Ectodermal cell (in vitro differentiated cells): ENCODE measurements at regions not wholly inside any gene's neighbourhood (a gene's known extent, or its start where the extent isn't known, plus 50 kb on each side); places are given as distances from the start of the nearest gene placed in this dataset.
"Not testable (repeated sequence)": the region's sequence is repeated elsewhere in the genome, so short reads cannot be mapped to it uniquely, and the experiment has no call there.

ENCODE experiments used
- H3K27ac ChIP-seq: 2 replicates; pipeline ENCODE4 v1.7.0; 2013; ENCODE audit warnings: mild to moderate bottlenecking, low read depth, low read length; ENCODE audit not compliant: insufficient read depth, poor library complexity, severe bottlenecking
- H3K27me3 ChIP-seq: 2 replicates; pipeline ENCODE4 v1.7.0; 2013; ENCODE audit warnings: mild to moderate bottlenecking, low read length; ENCODE audit not compliant: insufficient read depth, control insufficient read depth, poor library complexity, severe bottlenecking
- H3K36me3 ChIP-seq: one replicate; pipeline ENCODE4 v1.7.0; 2013; ENCODE audit warnings: low read length; ENCODE audit not compliant: control insufficient read depth, insufficient read depth
- H3K4me1 ChIP-seq: one replicate; pipeline ENCODE4 v1.7.0; 2013; ENCODE audit warnings: low read length; ENCODE audit not compliant: control insufficient read depth, insufficient read depth
- H3K4me3 ChIP-seq: 2 replicates; pipeline ENCODE4 v1.7.0; 2013; ENCODE audit warnings: low read depth, low read length, control low read depth; ENCODE audit not compliant: insufficient read depth
- H3K9me3 ChIP-seq: 2 replicates; pipeline ENCODE4 v1.7.0; 2013; ENCODE audit warnings: mild to moderate bottlenecking, low read length, moderate library complexity; ENCODE audit not compliant: control insufficient read depth
- WGBS, 2 experiments: methylation state at CpG; one replicate each; pipeline ENCODE4 v1.1.7; 2013; ENCODE audit warnings: missing lambda C conversion rate in 2 of 2; 5-methylcytosine and 5-hydroxymethylcytosine counted together

GRCh38 chr3:168812234-168812633, 716.5 kb upstream of the GOLIM4 start:
- 3 to 6% methylated on average over 3 of the region's 3 CpGs for WGBS, 2 experiments
- no peaks in the 10 kb centered on the region for H3K27me3 ChIP-seq
- H3K9me3 ChIP-seq: no peaks in the 10 kb centered on the region
- H3K27ac ChIP-seq: peak overlapping the region; percentile 37
- H3K36me3 ChIP-seq: no peaks in the 10 kb centered on the region
- no peak overlapping the region for H3K4me3 ChIP-seq
- H3K4me1 ChIP-seq: peaks cover 34% of the 10 kb centered on the region

DNA sequence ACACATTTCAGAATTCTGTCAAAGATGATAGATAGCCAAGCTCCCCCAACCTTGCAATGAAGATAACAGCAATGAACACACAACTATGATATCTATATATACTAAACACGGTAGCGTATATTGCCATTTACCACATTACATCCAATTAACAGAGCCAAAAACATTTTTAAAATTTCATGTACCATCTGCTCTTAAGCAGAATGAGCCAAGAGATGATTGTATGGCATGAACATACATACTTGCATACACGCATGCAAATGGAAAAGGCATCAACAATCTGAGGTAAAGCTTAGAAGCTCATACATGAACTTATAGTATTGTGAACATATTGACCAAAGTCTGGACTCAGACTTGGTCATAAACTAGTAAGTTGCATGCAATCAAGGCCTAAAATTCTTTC, 712.9 kb upstream of the GOLIM4 start:
- peaks cover 28% of the 10 kb centered on the region for H3K4me1 ChIP-seq
- H3K36me3 ChIP-seq: no peaks in the 10 kb centered on the region
- H3K9me3 ChIP-seq: no peaks in the 10 kb centered on the region
- 94 to 95% methylated on average over 3 of the region's 3 CpGs for WGBS, 2 experiments
- H3K27me3 ChIP-seq: no peaks in the 10 kb centered on the region
- H3K27ac ChIP-seq: no peak overlapping the region
- no peak overlapping the region for H3K4me3 ChIP-seq

DNA sequence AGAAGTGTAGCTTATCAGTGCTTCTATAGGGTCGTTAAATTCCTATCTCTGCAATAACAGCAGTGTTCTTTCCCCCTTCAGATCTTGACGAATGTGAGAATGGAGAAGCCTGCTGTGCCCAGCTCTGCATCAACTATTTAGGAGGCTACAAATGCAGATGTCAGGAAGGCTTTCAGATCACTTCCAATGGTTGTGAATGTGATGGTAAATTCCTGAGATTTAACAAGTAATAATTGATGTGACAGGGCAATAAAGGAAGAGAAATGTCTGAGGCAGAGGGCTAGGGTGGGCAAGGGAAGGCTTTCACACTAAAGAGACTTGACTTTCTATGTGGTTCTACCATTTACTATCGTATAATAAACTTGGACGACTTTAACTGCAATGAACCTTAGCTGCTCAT, 711.7 kb upstream of the GOLIM4 start:
- Histone ChIP-seq H3K27ac (peak overlapping the region; percentile 84), H3K36me3 (no peaks in the 10 kb centered on the region), H3K4me1 (peaks cover 23% of the 10 kb centered on the region), H3K9me3 (no peaks in the 10 kb centered on the region), H3K4me3 (no peak overlapping the region), H3K27me3 (no peaks in the 10 kb centered on the region)
- whole genome bisulfite sequencing, 2 experiments: 19 to 40% methylated on average over 4 of the region's 4 CpGs

DNA sequence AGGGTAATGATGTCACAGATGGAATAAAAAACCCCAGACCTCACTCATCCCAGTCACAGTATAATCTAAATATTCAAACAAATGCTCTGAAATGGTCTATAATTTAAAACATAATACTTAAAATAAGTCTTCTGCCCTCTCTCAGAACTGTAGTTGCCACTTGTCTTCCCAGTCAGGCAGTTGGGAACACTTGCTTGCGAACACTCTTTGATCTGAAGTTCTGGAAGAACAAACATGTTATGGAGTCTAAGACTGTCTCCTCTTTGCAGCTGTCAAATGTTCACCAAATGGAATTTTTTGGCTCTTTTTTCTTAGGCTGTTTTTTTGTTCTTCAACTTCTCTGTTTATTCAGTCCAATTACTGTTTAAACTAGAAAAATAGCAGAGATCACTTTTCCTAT, 711.1 kb upstream of the GOLIM4 start:
- H3K27ac ChIP-seq: peak overlapping the region; percentile 84
- 72 to 80% methylated on average over 1 of the region's 1 CpG for WGBS, 2 experiments
- peaks cover 23% of the 10 kb centered on the region for H3K4me1 ChIP-seq

GRCh38 chr3:168803536-168803935, 707.8 kb upstream of the GOLIM4 start:
- Histone ChIP-seq H3K36me3 (no peaks in the 10 kb centered on the region), H3K4me1 (peaks cover 16% of the 10 kb centered on the region), H3K27ac (no peak overlapping the region), H3K27me3 (no peaks in the 10 kb centered on the region), H3K9me3 (no peaks in the 10 kb centered on the region), H3K4me3 (no peak overlapping the region)
- WGBS, 2 experiments: no CpG with 5 or more reads among the region's 1 CpG

More for the DNA sequence above, 711.1 kb upstream of the GOLIM4 start:
- H3K9me3 ChIP-seq: no peaks in the 10 kb centered on the region
- H3K36me3 ChIP-seq: no peaks in the 10 kb centered on the region
- no peaks in the 10 kb centered on the region for H3K27me3 ChIP-seq
- H3K4me3 ChIP-seq: no peak overlapping the region

DNA sequence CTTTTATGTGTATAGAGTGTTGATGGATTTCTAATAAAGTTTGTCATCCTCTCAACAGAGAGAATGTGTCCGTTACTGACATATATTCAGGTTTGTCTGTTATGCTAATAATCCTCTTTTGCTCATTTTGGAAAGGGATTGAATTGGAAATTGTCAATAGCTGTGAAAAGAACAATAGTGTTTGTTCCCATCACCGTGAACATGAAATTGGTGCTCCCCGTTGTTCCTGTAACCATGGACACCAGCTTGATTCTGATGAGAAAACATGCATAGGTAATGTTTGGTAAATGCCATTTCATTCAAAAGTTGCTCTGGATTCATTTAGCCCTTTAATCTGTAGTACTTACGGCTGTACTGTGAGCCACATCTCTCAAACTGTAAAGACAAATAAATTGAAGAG, 707.0 kb upstream of the GOLIM4 start:
- peaks cover 13% of the 10 kb centered on the region for H3K4me1 ChIP-seq
- 69 to 76% methylated on average over 3 to 4 of the region's 4 CpGs for WGBS, 2 experiments
- no peaks in the 10 kb centered on the region for H3K36me3 ChIP-seq
- H3K9me3 ChIP-seq: no peaks in the 10 kb centered on the region
- no peak overlapping the region for H3K4me3 ChIP-seq
- H3K27me3 ChIP-seq: no peaks in the 10 kb centered on the region
- no peak overlapping the region for H3K27ac ChIP-seq

- no peaks in the 10 kb centered on the region for H3K36me3 ChIP-seq
- H3K4me3 ChIP-seq: no peak overlapping the region
- H3K9me3 ChIP-seq: no peaks in the 10 kb centered on the region
- 75 to 100% methylated on average over 1 of the region's 1 CpG for WGBS, 2 experiments
- peaks cover 7% of the 10 kb centered on the region for H3K4me1 ChIP-seq
- H3K27me3 ChIP-seq: no peaks in the 10 kb centered on the region
- no peak overlapping the region for H3K27ac ChIP-seq
Observed at GRCh38 chr3:168801794-168802193, 706.1 kb upstream of the GOLIM4 start.

DNA sequence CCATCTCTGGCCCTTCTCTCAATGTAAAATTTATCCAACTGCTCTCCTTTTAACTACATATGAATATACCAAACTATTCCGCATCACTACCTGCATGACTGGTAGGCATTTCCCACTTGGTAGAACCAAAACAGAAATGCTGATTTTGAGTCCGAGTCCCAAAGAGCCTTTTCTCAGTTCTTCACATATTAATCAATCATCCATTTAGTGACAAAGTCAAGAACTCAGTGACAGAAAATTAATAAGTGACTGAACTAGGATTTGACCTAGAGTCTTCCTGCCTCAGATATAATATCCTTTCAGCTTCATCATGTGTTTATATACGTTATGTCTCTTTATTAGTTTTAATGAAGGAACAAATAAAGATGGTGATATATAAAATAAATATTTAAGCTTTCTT, 700.6 kb upstream of the GOLIM4 start:
- Histone ChIP-seq H3K4me3 (no peak overlapping the region), H3K4me1 (no peaks in the 10 kb centered on the region), H3K9me3 (no peaks in the 10 kb centered on the region), H3K36me3 (no peaks in the 10 kb centered on the region), H3K27ac (no peak overlapping the region), H3K27me3 (no peaks in the 10 kb centered on the region)
- WGBS, 2 experiments: 90 to 92% methylated on average over 2 of the region's 3 CpGs

GRCh38 chr3:168794427-168794826, 698.7 kb upstream of the GOLIM4 start:
- H3K27me3 ChIP-seq: no peaks in the 10 kb centered on the region
- no peaks in the 10 kb centered on the region for H3K36me3 ChIP-seq
- no peak overlapping the region for H3K4me3 ChIP-seq
- H3K9me3 ChIP-seq: no peaks in the 10 kb centered on the region
- H3K4me1 ChIP-seq: no peaks in the 10 kb centered on the region
- 92 to 100% methylated on average over 2 of the region's 2 CpGs for WGBS, 2 experiments
- no peak overlapping the region for H3K27ac ChIP-seq

GRCh38 chr3:168782193-168782592, 686.5 kb upstream of the GOLIM4 start:
- Histone ChIP-seq H3K27ac (no peak overlapping the region), H3K27me3 (no peaks in the 10 kb centered on the region), H3K9me3 (no peaks in the 10 kb centered on the region), H3K4me3 (no peak overlapping the region), H3K36me3 (no peaks in the 10 kb centered on the region), H3K4me1 (no peaks in the 10 kb centered on the region)
- 92% methylated on average over 3 of the region's 3 CpGs for WGBS, 2 experiments

DNA sequence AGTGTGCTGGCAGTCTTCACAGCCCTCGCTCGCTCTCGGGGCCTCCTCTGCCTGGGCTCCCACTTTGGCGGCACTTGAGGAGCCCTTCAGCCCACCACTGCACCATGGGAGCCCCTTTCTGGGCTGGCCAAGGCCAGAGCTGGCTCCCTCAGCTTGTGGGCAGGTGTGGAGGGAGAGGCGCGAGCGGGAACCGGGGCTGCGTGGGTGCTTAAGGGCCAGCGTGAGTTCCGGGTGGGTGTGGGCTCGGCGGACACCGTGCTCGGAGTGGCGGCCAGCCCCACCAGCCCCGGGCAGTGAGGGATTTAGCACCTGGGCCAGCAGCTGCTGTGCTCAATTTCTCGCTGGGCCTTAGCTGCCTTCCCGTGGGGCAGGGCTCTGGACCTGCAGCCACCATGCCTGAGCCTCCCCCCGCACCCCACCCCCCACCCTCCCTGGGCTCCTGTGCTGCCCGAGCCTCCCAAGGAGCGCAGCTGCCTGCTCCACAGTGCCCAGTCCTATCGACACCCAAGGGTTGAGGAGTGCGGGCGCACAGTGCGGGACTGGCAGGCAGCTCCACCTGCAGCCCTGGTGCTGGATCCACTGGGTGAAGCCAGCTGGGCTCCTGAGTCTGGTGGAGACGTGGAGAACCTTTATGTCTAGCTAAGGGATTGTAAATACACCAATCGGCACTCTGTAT, 684.4 kb upstream of the GOLIM4 start:
- not testable (repeated sequence) for H3K9me3 ChIP-seq, H3K4me1 ChIP-seq, H3K36me3 ChIP-seq, H3K27me3 ChIP-seq, H3K27ac ChIP-seq, H3K4me3 ChIP-seq
- 95% methylated on average over 26 to 28 of the region's 28 CpGs for WGBS, 2 experiments
